GM18873 (cell line): ENCODE measurements at regions not wholly inside any gene's neighbourhood (a gene's known extent, or its start where the extent isn't known, plus 50 kb on each side); places are given as distances from the start of the nearest gene placed in this dataset.

ENCODE experiments used
- ATAC-seq: cut with Tn5 transposase; IDR thresholded peaks from one replicate; pipeline ENCODE4 v1.9.1; 2021; ENCODE audit warnings: mild to moderate bottlenecking, moderate library complexity, moderate number of reproducible peaks; ENCODE audit not compliant: unreplicated experiment, low FRiP score

DNA sequence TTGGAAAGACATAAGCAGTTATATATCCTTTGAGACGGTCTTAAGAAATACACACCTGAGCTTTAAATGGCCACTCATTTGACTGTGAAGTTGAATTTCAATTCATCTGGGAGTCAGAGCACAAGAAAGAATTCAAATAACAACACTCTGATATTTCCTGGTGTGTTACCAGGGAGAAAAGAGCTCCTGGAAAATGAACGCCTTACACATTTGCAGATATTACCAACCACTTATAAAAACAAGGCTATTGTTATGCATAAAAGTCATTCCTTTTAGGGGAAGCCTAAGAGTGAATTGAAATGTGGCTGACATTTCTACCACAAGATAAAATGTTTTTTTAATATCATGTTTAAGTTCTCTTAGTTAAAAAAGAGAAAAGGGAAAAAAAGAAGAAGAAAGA lies 229.2 kb upstream of the PLEKHG7 start:
- ATAC-seq, result no peak

GRCh38 chr12:92472201-92472600 lies 230.6 kb upstream of the PLEKHG7 start:
- no peak for ATAC-seq

- peak; percentile 50 for ATAC-seq
Observed at GRCh38 chr12:92471551-92471950, 231.2 kb upstream of the PLEKHG7 start.

- no peak for ATAC-seq
Observed at GRCh38 chr12:92470608-92471021, 232.2 kb upstream of the PLEKHG7 start.

DNA sequence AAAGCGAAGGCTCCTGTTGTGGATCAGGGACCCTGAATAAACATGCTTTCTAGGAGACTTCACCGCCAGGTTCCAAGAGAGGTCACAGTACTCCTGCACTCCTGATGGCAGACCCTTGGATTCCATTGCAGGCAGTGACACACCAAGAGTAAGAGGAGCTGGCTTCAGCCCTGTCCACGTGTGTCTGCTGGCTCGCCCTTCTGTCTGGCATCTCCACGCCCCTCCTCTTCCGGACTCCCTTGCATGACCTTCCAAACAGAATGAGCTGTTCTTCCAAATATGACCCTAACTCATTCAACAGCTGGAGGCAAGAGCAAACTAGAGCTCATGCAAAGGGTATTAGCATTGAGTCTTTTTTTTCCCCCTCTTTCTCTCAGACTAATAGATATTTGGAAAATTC lies 233.0 kb upstream of the PLEKHG7 start:
- no peak for ATAC-seq

GRCh38 chr12:92468358-92469020 lies 234.3 kb upstream of the PLEKHG7 start:
- ATAC-seq, result no peak

DNA sequence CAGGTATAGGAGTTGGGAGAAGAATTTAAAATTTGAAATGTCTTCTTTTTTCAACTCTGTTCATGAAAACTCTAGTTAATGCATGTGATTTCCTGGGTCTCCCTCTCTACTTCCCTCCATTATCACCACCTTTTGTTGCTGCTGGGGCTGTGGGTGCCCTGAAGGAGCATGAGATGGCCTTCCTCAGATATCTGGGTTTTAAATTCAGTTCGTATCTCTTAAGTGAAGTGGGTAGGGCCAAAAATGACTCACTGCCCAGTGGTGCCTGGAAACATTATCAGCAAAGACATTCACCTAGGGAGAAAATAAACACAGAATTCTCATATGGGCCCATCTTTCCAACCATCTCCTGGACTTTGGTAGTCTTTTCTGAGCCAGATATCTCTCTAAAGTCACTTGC lies 234.9 kb upstream of the PLEKHG7 start:
- no peak for ATAC-seq

- peak; percentile 35 for ATAC-seq
Observed at GRCh38 chr12:92466391-92467305, 236.1 kb upstream of the PLEKHG7 start.

GRCh38 chr12:92465786-92466295 lies 236.9 kb upstream of the PLEKHG7 start:
- no peak for ATAC-seq

- ATAC-seq, result no peak
Observed at GRCh38 chr12:92464911-92465310, 237.9 kb upstream of the PLEKHG7 start.

DNA sequence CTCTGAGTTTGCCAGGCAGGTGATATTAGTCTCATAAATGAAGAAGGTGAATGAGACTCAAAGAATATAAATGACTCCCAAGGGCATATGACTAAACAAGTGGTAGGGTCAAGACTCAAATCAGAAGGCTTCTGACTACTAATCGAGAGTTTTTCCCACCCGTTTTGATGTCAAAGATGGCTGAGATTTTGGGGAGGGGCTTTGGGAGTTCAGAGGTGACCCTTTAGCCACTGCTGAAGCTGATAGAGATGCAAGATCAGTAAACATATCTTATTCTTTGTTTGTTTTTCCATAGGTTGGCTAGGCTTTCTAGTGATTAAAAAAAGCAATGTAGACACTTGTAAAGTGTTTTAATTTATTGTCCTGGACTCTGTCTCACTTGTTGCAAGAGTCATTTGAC lies 239.6 kb upstream of the PLEKHG7 start:
- ATAC-seq, result no peak

- ATAC-seq, result no peak
Observed at GRCh38 chr12:92462527-92462926, 240.3 kb upstream of the PLEKHG7 start.

DNA sequence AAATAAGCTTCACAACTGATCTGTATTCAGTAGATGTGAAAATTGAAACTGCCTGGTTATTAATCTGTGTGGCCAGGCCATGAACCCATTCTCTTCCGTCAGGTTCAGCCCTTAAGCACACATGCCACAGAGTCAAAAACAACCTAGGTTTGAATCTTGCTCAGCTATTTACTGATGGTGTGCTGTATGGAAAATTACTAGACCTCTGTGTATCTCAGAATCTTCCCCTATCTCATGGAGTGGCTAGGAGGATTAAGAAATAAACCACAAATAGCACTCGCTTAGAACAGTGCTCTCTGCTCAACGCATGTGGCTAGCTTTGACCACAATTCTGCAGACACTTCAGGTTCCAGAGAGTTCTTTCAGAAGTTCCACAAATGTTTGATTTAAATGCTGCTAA lies 240.7 kb upstream of the PLEKHG7 start:
- ATAC-seq, result peak; percentile 54

GRCh38 chr12:92459850-92460249 lies 242.9 kb upstream of the PLEKHG7 start:
- ATAC-seq, result no peak

DNA sequence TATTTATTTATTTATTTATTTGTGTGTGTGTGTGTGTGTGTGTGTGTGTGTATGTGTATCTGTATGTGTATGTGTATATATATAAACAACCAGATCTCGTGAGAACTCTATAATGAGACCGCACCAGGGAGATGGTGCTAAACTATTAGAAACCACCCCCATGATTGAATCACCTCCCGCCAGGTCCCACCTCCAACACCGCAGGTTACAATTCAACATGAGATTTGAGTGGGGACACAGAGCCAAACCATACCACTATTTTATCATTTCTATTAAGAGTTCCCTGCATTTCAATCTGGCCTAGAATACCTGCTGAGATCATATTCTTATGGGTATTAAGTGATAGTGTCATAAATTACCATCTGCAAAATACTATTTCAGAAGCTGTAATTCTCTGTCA lies 243.8 kb upstream of the PLEKHG7 start:
- ATAC-seq, result no peak

- no peak for ATAC-seq
Observed at GRCh38 chr12:92457458-92458180, 245.2 kb upstream of the PLEKHG7 start.

- no peak for ATAC-seq
Observed at GRCh38 chr12:92452763-92453162, 250.0 kb upstream of the PLEKHG7 start.

GRCh38 chr12:92446083-92446460 lies 256.7 kb upstream of the PLEKHG7 start:
- ATAC-seq, result peak; percentile 7

GRCh38 chr12:92445253-92446082 lies 257.3 kb upstream of the PLEKHG7 start:
- peak; percentile 82 for ATAC-seq

GRCh38 chr12:92444763-92445162 lies 258.0 kb upstream of the PLEKHG7 start:
- ATAC-seq, result peak; percentile 20
